ENCODE measurements at regions not wholly inside any gene's neighbourhood (a gene's known extent, or its start where the extent isn't known, plus 50 kb on each side); places are given as distances from the start of the nearest gene placed in this dataset.
"Not testable (repeated sequence)": the region's sequence is repeated elsewhere in the genome, so short reads cannot be mapped to it uniquely, and the experiment has no call there.

GRCh38 chr12:131401907-131402633, 308.8 kb upstream of the SFSWAP start:
- WGBS (ENCODE audit: insufficient coverage, low coverage, missing lambda C conversion rate) = 17% methylated on average over 5 of the region's 13 CpGs
- in situ Hi-C loops (cut with MboI); H2AFZ ChIP-seq (ENCODE audit: low read depth, low read length); H3K9me3 ChIP-seq (replicated peaks; ENCODE audit: control insufficient read depth, insufficient read depth, low read depth, low read length); H3K9ac ChIP-seq (ENCODE audit: insufficient read depth in 1 of 2, low read depth in 2 of 2, low read length in 2 of 2); H3K4me3 ChIP-seq; H3K36me3 ChIP-seq (ENCODE audit: control insufficient read depth, insufficient read depth, low read length); H3K9me1 ChIP-seq (ENCODE audit: control insufficient read depth, insufficient read depth, low read length); POLR2A ChIA-PET; CTCF ChIA-PET (ENCODE audit: low intra/inter-chr PET ratio); H3K4me1 ChIP-seq (replicated peaks in 1 of 2; ENCODE audit: control insufficient read depth in 2 of 2, insufficient read depth in 2 of 2, low read length in 2 of 2); BruUV-seq (replicated peaks); H3K4me2 ChIP-seq (ENCODE audit: insufficient read depth, low read length); H4K20me1 ChIP-seq (replicated peaks; ENCODE audit: control insufficient read depth, insufficient read depth, low read length); H3K27ac ChIP-seq (ENCODE audit: extremely low read depth, low read depth, low read length); H3K27me3 ChIP-seq (ENCODE audit: control insufficient read depth in 2 of 2, insufficient read depth in 2 of 2, low read length in 2 of 2); intact Hi-C loops (cut with micrococcal nuclease); H3K79me2 ChIP-seq (ENCODE audit: control insufficient read depth, insufficient read depth, low read length); DNase-seq (ENCODE audit: extremely low read depth in 1 of 4, low spot score in 3 of 4); TF ChIP-seq ATF3 (CRISPR knock-in tag; conservative IDR thresholded peaks at IDR 0.05); JUND (tag; IDR thresholded peaks at IDR 0.05; ENCODE audit: borderline replicate concordance, low read depth, low read length): not testable (repeated sequence)
- FAIRE-seq (peak; percentile 87), ATAC-seq (peak; percentile 86)
- TF ChIP-seq ATF3 (IDR thresholded peaks at IDR 0.05) (peak; percentile 60), C11orf30 (IDR thresholded peaks at IDR 0.05; ENCODE audit: low read depth) (peak; percentile 32; the same call in 1 of the 2 replicates), FOSL1 (tag; conservative IDR thresholded peaks at IDR 0.05) (peak; percentile 47; the same call in 1 of the 2 replicates), MAFG (tag; conservative IDR thresholded peaks at IDR 0.05) (0 out of 2 replicates have a peak, but pooled peaks have one; percentile 5), NFE2 (IDR thresholded peaks at IDR 0.05; ENCODE audit: low read depth) (peak; percentile 39; the same call in 1 of the 2 replicates), JUND (IDR thresholded peaks at IDR 0.05; ENCODE audit: borderline replicate concordance, low read depth, low read length) (peak; percentile 51)
